Activated CD4-positive, CD25-positive, alpha-beta regulatory T cell (primary cell): ENCODE measurements at regions not wholly inside any gene's neighbourhood (a gene's known extent, or its start where the extent isn't known, plus 50 kb on each side); places are given as distances from the start of the nearest gene placed in this dataset.

ENCODE experiments used
- DNase-seq, 4 experiments: peaks; one replicate each; lab custom pipeline; 2025; lab: John Stamatoyannopoulos, UW

- DNase-seq: peak; percentile 76 to 89 (median 88)
Observed at GRCh38 chr3:194769020-194769643, 83.4 kb downstream of the FAM43A start.

- no peak for DNase-seq
Observed at GRCh38 chr3:194772241-194773000, 86.7 kb downstream of the FAM43A start.

- DNase-seq: no peak
Observed at GRCh38 chr3:194773216-194773615, 87.5 kb downstream of the FAM43A start.

- DNase-seq: no peak
Observed at GRCh38 chr3:194773771-194774455, 88.2 kb downstream of the FAM43A start.

- DNase-seq: no peak
Observed at GRCh38 chr3:194775266-194775665, 89.6 kb downstream of the FAM43A start.

GRCh38 chr3:194775731-194776130 is 90.0 kb downstream of the FAM43A start:
- no peak for DNase-seq

- no peak for DNase-seq
Observed at GRCh38 chr3:194777729-194778128, 92.0 kb downstream of the FAM43A start.

- DNase-seq: no peak
Observed at GRCh38 chr3:194779729-194780224, 94.1 kb downstream of the FAM43A start.

- DNase-seq: no peak
Observed at GRCh38 chr3:194780706-194781105, 95.0 kb downstream of the FAM43A start.

GRCh38 chr3:194781617-194782016 is 95.9 kb downstream of the FAM43A start:
- DNase-seq: no peak

- DNase-seq: no peak
Observed at GRCh38 chr3:194782698-194783404, 97.2 kb downstream of the FAM43A start.

GRCh38 chr3:194784361-194784760 is 98.7 kb downstream of the FAM43A start:
- no peak for DNase-seq

GRCh38 chr3:194785315-194785714 is 99.6 kb downstream of the FAM43A start:
- no peak for DNase-seq

GRCh38 chr3:194787072-194787471 is 101.4 kb downstream of the FAM43A start:
- no peak for DNase-seq

GRCh38 chr3:194787650-194788049 is 102.0 kb downstream of the FAM43A start:
- DNase-seq: no peak

GRCh38 chr3:194792368-194792767 is 106.7 kb downstream of the FAM43A start:
- DNase-seq: no peak

GRCh38 chr3:194797555-194798250 is 112.0 kb downstream of the FAM43A start:
- no peak for DNase-seq

- DNase-seq: no peak
Observed at GRCh38 chr3:194798486-194798885, 112.8 kb downstream of the FAM43A start.

- DNase-seq: no peak
Observed at GRCh38 chr3:194800002-194800401, 114.3 kb downstream of the FAM43A start.

GRCh38 chr3:194801461-194802432 is 116.1 kb downstream of the FAM43A start:
- DNase-seq: no peak
